Panc1 (cell line): ENCODE measurements at regions not wholly inside any gene's neighbourhood (a gene's known extent, or its start where the extent isn't known, plus 50 kb on each side); places are given as distances from the start of the nearest gene placed in this dataset.

Source experiments
- ATAC-seq: fragments of 200-7000 bp; cut with Tn5 transposase; 2 replicates; pipeline ENCODE4 v1.9.1; 2020; ENCODE audit warnings: mild to moderate bottlenecking, moderate library complexity
- BruUV-seq: library from RNA; stranded (reverse); fragments of 400-500 nt; replicated peaks from 2 replicates; lab custom pipeline; 2021; lab: Mats Ljungman, UMichigan
- CTCF ChIA-PET: fragments of 300-600 bp; sonication (Branson Sonifier 250); formaldehyde crosslinking; loops from one replicate; lab custom pipeline; 2022; ENCODE audit warnings: antibody characterized with exemption; lab: Charles Lee
- POLR2A ChIA-PET: fragments of 300-600 bp; sonication (Branson Sonifier 250); formaldehyde crosslinking; loops from one replicate; lab custom pipeline; 2022; ENCODE audit warnings: antibody characterized with exemption; lab: Charles Lee
- DNase-seq: peaks from one replicate; pipeline ENCODE4 v3.0.0-alpha.2; 2010; ENCODE audit warnings: low read depth, low spot score
- H3K27ac ChIP-seq: 2 replicates; pipeline ENCODE4 v1.5.1; 2011; ENCODE audit warnings: mild to moderate bottlenecking, low read length, inconsistent platforms
- H3K27me3 ChIP-seq: fragments of 200-500 bp; sonication (Bioruptor generic); 2 replicates; pipeline ENCODE4 v1.6.0; 2014; ENCODE audit warnings: low read length, inconsistent platforms; ENCODE audit not compliant: control insufficient read depth, insufficient read depth
- H3K36me3 ChIP-seq: fragments of 200-500 bp; sonication (Bioruptor generic); 2 replicates; pipeline ENCODE4 v1.5.1; 2014; ENCODE audit warnings: inconsistent platforms, mild to moderate bottlenecking, low read length, moderate library complexity; ENCODE audit not compliant: control insufficient read depth, insufficient read depth
- H3K4me1 ChIP-seq: 2 replicates; pipeline ENCODE4 v1.5.1; 2011; ENCODE audit warnings: inconsistent platforms, mild to moderate bottlenecking, low read length, moderate library complexity; ENCODE audit not compliant: control insufficient read depth, insufficient read depth
- H3K4me3 ChIP-seq, 2 experiments: 2 replicates each; pipeline ENCODE4 v1.5.1; 2011 to 2012; ENCODE audit warnings: low read depth in 2 of 2, low read length in 2 of 2, mild to moderate bottlenecking in 2 of 2, inconsistent platforms in 1 of 2, moderate library complexity in 1 of 2
- H3K9me3 ChIP-seq: fragments of 200-500 bp; sonication (Bioruptor generic); 2 replicates; pipeline ENCODE4 v1.5.1; 2014; ENCODE audit warnings: low read depth, mild to moderate bottlenecking, inconsistent platforms, low read length, moderate library complexity; ENCODE audit not compliant: control insufficient read depth, insufficient read depth
- CTCF ChIP-seq: fragments of 450-650 bp; IDR thresholded peaks from 2 replicates; pipeline ENCODE4 v1.5.1; 2017; ENCODE audit warnings: mild to moderate bottlenecking
- POLR2AphosphoS5 ChIP-seq: IDR thresholded peaks from 2 replicates; pipeline ENCODE4 v1.6.1; 2012; ENCODE audit warnings: mild to moderate bottlenecking, low read depth, low read length, moderate library complexity
- REST ChIP-seq, 2 experiments: IDR thresholded peaks; 2 replicates each; pipeline ENCODE4 v1.6.1; 2011 to 2012; ENCODE audit warnings: low read depth in 2 of 2, control low read depth in 1 of 2, low read length in 1 of 2, mild to moderate bottlenecking in 1 of 2, moderate library complexity in 1 of 2; ENCODE audit not compliant: insufficient read depth in 1 of 2
- SIN3A ChIP-seq: IDR thresholded peaks from 2 replicates; pipeline ENCODE4 v1.6.1; 2012; ENCODE audit warnings: low read depth, mild to moderate bottlenecking, low read length, moderate library complexity, borderline replicate concordance; ENCODE audit not compliant: insufficient read depth
- TCF7L2 ChIP-seq: IDR thresholded peaks from 2 replicates; pipeline ENCODE4 v1.6.1; 2011; ENCODE audit warnings: mild to moderate bottlenecking, low read depth, low read length, inconsistent platforms
- in situ Hi-C: cut with HindIII; loops from 2 replicates; pipeline ENCODE4 v1.10.0; 2016; ENCODE audit warnings: low sequenced_read_pairs, low pct_unique_long_range_greater_than_20kb
- intact Hi-C: fragments of 100-400 bp; cut with micrococcal nuclease; formaldehyde crosslinking; loops from one replicate; pipeline ENCODE4 v1.10.0; 2022; ENCODE audit not compliant: unreplicated experiment

DNA sequence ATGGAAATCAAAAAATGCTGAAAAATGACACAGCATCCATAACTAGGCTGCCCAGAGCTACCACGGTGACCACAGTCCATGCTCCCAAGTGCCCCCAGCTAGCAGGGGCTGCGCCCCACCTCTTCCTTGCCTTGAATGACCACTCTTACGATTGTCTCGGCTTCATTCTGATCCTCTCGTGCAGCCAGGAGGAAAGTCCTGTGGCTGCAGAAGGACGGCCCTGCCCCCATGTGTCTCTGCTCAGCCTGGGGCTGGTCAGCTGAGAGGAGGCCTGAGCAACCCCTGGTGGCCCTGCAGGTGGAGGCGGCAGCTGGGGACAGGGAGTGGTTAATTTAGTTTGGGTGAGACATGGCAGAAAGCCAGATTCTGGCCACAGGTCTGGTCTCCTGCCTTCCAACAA lies 54.3 kb downstream of the KCNF1 start:
- ChIA-PET POLR2A (no interaction called here), CTCF (no interaction called here)
- intact Hi-C loops (no loop called here), in situ Hi-C loops (no loop called here)
- H3K27ac ChIP-seq = no peak overlapping the region
- H3K4me1 ChIP-seq = no peaks in the 10 kb centered on the region
- no peaks in the 10 kb centered on the region for H3K36me3 ChIP-seq
- BruUV-seq = no TSS peak
- TF ChIP-seq POLR2AphosphoS5 = no peak
- TF ChIP-seq REST (IDR thresholded peaks at IDR 0.05; ENCODE audit: insufficient read depth in 1 of 2, low read depth in 2 of 2, low read length in 1 of 2) = no peak
- TF ChIP-seq TCF7L2 = no peak
- TF ChIP-seq CTCF = no peak
- no peak for TF ChIP-seq SIN3A
- H3K27me3 ChIP-seq = peaks cover 2% of the 10 kb centered on the region
- DNase-seq = no peak
- no peak overlapping the region for H3K4me3 ChIP-seq
- ATAC-seq = no peak
- no peaks in the 10 kb centered on the region for H3K9me3 ChIP-seq

GRCh38 chr2:10966741-10967140 lies 55.0 kb downstream of the KCNF1 start:
- no peaks in the 10 kb centered on the region for H3K4me1 ChIP-seq
- no peaks in the 10 kb centered on the region for H3K36me3 ChIP-seq
- intact Hi-C loops (no loop called here), in situ Hi-C loops (no loop called here)
- H3K27me3 ChIP-seq = peaks cover 2% of the 10 kb centered on the region
- BruUV-seq = no TSS peak
- ChIA-PET CTCF (no interaction called here), POLR2A (no interaction called here)
- no peak overlapping the region for H3K27ac ChIP-seq
- no peak for TF ChIP-seq SIN3A
- no peak for TF ChIP-seq POLR2AphosphoS5
- no peak overlapping the region for H3K4me3 ChIP-seq
- ATAC-seq (no peak), DNase-seq (no peak)
- H3K9me3 ChIP-seq = no peaks in the 10 kb centered on the region

DNA sequence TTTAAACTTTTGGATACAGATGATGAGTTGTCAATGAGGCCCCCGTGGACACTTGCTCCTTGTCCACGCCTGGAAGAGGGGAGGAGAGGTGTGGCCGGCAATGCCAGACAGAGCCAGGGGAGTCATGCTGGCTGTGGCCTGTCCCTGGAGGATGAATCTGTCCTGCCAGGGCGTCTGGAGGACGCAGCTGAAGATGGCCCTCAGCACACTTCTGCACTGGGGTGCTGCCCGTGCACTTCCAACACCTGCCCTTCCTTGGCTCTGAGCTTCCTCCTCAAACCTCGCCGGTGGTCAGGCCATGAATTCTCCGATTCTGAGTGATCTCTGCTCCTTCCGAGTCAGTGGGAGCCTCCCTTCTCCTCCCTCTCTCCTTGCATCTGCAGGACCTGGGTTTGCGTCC lies 56.4 kb downstream of the KCNF1 start:
- DNase-seq (no peak), ATAC-seq (no peak)
- CTCF ChIA-PET = no interaction called here
- POLR2A ChIA-PET = no interaction called here
- Histone ChIP-seq H3K27ac (no peak overlapping the region), H3K4me1 (no peaks in the 10 kb centered on the region), H3K9me3 (no peaks in the 10 kb centered on the region), H3K36me3 (no peaks in the 10 kb centered on the region), H3K27me3 (peaks cover 2% of the 10 kb centered on the region), H3K4me3 (no peak overlapping the region)
- BruUV-seq = no TSS peak
- in situ Hi-C loops (no loop called here), intact Hi-C loops (no loop called here)
- no peak for TF ChIP-seq REST (IDR thresholded peaks at IDR 0.05; ENCODE audit: insufficient read depth in 1 of 2, low read depth in 2 of 2, low read length in 1 of 2)
- no peak for TF ChIP-seq SIN3A
- no peak for TF ChIP-seq CTCF
- TF ChIP-seq TCF7L2 = no peak
- TF ChIP-seq POLR2AphosphoS5 = no peak
